ENCODE measurements at regions not wholly inside any gene's neighbourhood (a gene's known extent, or its start where the extent isn't known, plus 50 kb on each side); places are given as distances from the start of the nearest gene placed in this dataset.

GRCh38 chr2:48248251-48248933 is 66.1 kb upstream of the FOXN2 start:
- no peak overlapping the region for H2AFZ ChIP-seq
- no peaks in the 10 kb centered on the region for H3F3A ChIP-seq (replicated peaks; ENCODE audit: low read depth)
- ATAC-seq (peak; percentile 85), DNase-seq (ENCODE audit: low spot score) (peak; percentile 60)
- H3K27ac ChIP-seq (ENCODE audit: low read depth), result no peak overlapping the region
- H3K79me2 ChIP-seq (replicated peaks; ENCODE audit: insufficient read depth), result no peaks in the 10 kb centered on the region
- 0 out of 2 replicates have a peak overlapping the region, but pooled peaks have one; percentile 13 for H3K4me2 ChIP-seq
- Mint-ChIP-seq H3K36me3 (ENCODE audit: low read depth) (no peaks in the 10 kb centered on the region), H3K4me3 (no peak overlapping the region), H3K9me3 (no peaks in the 10 kb centered on the region), H3K27me3 (ENCODE audit: insufficient read depth, low read depth, poor library complexity) (no peaks in the 10 kb centered on the region), H3K4me1 (peaks cover 10% of the 10 kb centered on the region), H3K27ac (peak overlapping the region; percentile 74)
- no peak overlapping the region for H3K4me3 ChIP-seq
- no peak for TF ChIP-seq JUNB (IDR thresholded peaks at IDR 0.05; ENCODE audit: unreplicated experiment)
- TF ChIP-seq NANOG (IDR thresholded peaks at IDR 0.05; ENCODE audit: borderline replicate concordance), result no peak
- no peak for TF ChIP-seq EZH2phosphoT487 (IDR thresholded peaks at IDR 0.05; ENCODE audit: unreplicated experiment)
- no peak for TF ChIP-seq ZNF114 (CRISPR knock-in tag; IDR thresholded peaks at IDR 0.05)
- no peak for TF ChIP-seq EZH2 (IDR thresholded peaks at IDR 0.05; ENCODE audit: low read depth, unreplicated experiment)
- TF ChIP-seq ZNF331 (CRISPR knock-in tag; IDR thresholded peaks at IDR 0.05; ENCODE audit: low read depth), result no peak
- TF ChIP-seq ZNF462 (CRISPR knock-in tag; IDR thresholded peaks at IDR 0.05), result no peak
- TF ChIP-seq STAT1 (IDR thresholded peaks at IDR 0.05; ENCODE audit: unreplicated experiment), result no peak
- TF ChIP-seq CREB1 (CRISPR knock-in tag; IDR thresholded peaks at IDR 0.05; ENCODE audit: low read depth), result no peak
- TF ChIP-seq ETS1 (IDR thresholded peaks at IDR 0.05), result no peak
- no peak for TF ChIP-seq CTCF (conservative IDR thresholded peaks at IDR 0.05; ENCODE audit: low read depth in 2 of 2)
- no peak for TF ChIP-seq POLR2AphosphoS5 (IDR thresholded peaks at IDR 0.05; ENCODE audit: low read depth)
- TF ChIP-seq REST (IDR thresholded peaks at IDR 0.05; ENCODE audit: unreplicated experiment), result no peak
- H3K27me3 ChIP-seq (ENCODE audit: insufficient read depth), result no peaks in the 10 kb centered on the region
- H4K20me1 ChIP-seq (replicated peaks; ENCODE audit: insufficient read depth), result no peaks in the 10 kb centered on the region
- H3K4me1 ChIP-seq (ENCODE audit: insufficient read depth), result peaks cover 6% of the 10 kb centered on the region
- peaks cover 5% of the 10 kb centered on the region; the same call in 1 of the 2 replicates for H3K9me2 ChIP-seq (ENCODE audit: insufficient read depth)
- H3K36me3 ChIP-seq (ENCODE audit: insufficient read depth), result no peaks in the 10 kb centered on the region

Measured in GM23338 (cell line).